WTC11 (cell line): ENCODE measurements at regions not wholly inside any gene's neighbourhood (a gene's known extent, or its start where the extent isn't known, plus 50 kb on each side); places are given as distances from the start of the nearest gene placed in this dataset.
"Not testable (repeated sequence)": the region's sequence is repeated elsewhere in the genome, so short reads cannot be mapped to it uniquely, and the experiment has no call there.

Experiments used
- CREM ChIP-seq: sonication (generic); formaldehyde crosslinking; IDR thresholded peaks from 2 replicates; pipeline ENCODE4 v1.8.1; 2022; ENCODE audit warnings: mild to moderate bottlenecking, missing genetic modification reagents, moderate library complexity
- FOXP1 ChIP-seq: sonication (generic); formaldehyde crosslinking; IDR thresholded peaks from 2 replicates; pipeline ENCODE4 v1.8.0; 2022; ENCODE audit warnings: missing genetic modification reagents, mild to moderate bottlenecking, moderate library complexity, borderline replicate concordance
- NR3C1 ChIP-seq: sonication (generic); formaldehyde crosslinking; conservative IDR thresholded peaks from 2 replicates; pipeline ENCODE4 v1.8.1; 2023; ENCODE audit warnings: low read depth, mild to moderate bottlenecking, missing genetic modification reagents
- SMAD3 ChIP-seq: sonication (generic); formaldehyde crosslinking; IDR thresholded peaks from 2 replicates; pipeline ENCODE4 v1.8.0; 2022; ENCODE audit warnings: missing genetic modification reagents, mild to moderate bottlenecking, borderline replicate concordance
- SP1 ChIP-seq: sonication (generic); formaldehyde crosslinking; conservative IDR thresholded peaks from 2 replicates; pipeline ENCODE4 v1.8.1; 2022; ENCODE audit warnings: missing genetic modification reagents
- TF ChIP-seq, protein P1 (sequence below): fragments of 200-600 bp; IDR thresholded peaks from 2 replicates; pipeline ENCODE4 v1.8.0; 2022; ENCODE audit warnings: antibody characterized with exemption
- TF ChIP-seq, protein P2 (sequence below): sonication (generic); formaldehyde crosslinking; IDR thresholded peaks from 2 replicates; pipeline ENCODE4 v1.8.0; 2022; ENCODE audit warnings: mild to moderate bottlenecking, missing genetic modification reagents
- TF ChIP-seq, protein P3 (sequence below): sonication (generic); formaldehyde crosslinking; IDR thresholded peaks from 2 replicates; pipeline ENCODE4 v1.8.0; 2023; ENCODE audit warnings: mild to moderate bottlenecking, missing genetic modification reagents
- TF ChIP-seq, protein P4 (sequence below): sonication (generic); formaldehyde crosslinking; IDR thresholded peaks from 2 replicates; pipeline ENCODE4 v1.8.0; 2022; ENCODE audit warnings: mild to moderate bottlenecking, missing genetic modification reagents
- TF ChIP-seq, protein P5 (sequence below): fragments of 250-450 bp; sonication (Bioruptor Pico); conservative IDR thresholded peaks from 2 replicates; pipeline ENCODE4 v1.9.0; 2021; ENCODE audit warnings: mild to moderate bottlenecking
- TF ChIP-seq, protein P6 (sequence below): fragments of 250-450 bp; sonication (Bioruptor Pico); IDR thresholded peaks from 2 replicates; pipeline ENCODE4 v1.9.0; 2021; ENCODE audit warnings: mild to moderate bottlenecking
- TF ChIP-seq, protein P7 (sequence below): sonication (generic); formaldehyde crosslinking; IDR thresholded peaks from 2 replicates; pipeline ENCODE4 v1.8.0; 2023; ENCODE audit warnings: missing genetic modification reagents
- TF ChIP-seq, protein P8 (sequence below): sonication (generic); formaldehyde crosslinking; IDR thresholded peaks from 2 replicates; pipeline ENCODE4 v1.8.1; 2023; ENCODE audit warnings: mild to moderate bottlenecking, missing genetic modification reagents, moderate library complexity
- TF ChIP-seq, protein P9 (sequence below): sonication (generic); formaldehyde crosslinking; IDR thresholded peaks from 2 replicates; pipeline ENCODE4 v1.8.1; 2023; ENCODE audit warnings: mild to moderate bottlenecking, moderate library complexity, missing genetic modification reagents

DNA sequence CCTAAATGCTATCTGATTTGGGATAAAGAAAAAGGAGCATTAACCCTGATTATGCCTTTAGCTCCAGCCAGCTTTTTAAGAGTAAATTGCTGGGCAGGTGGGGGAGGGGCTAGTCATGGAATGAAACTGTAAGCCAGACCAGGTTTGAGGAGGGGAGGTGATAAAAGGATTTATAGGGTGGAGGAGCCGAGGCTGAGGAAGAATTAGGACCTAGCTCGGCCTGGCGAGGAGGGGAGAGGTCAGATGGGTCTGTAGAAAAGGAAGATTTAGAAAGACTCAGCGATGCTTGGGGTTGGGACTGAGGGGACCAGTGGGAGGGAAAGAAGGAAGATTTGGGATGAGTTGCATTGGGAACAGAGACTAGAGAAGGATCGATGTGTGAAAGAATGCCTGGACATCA is 583.8 kb upstream of the MDGA2 start:
- not testable (repeated sequence) for TF ChIP-seq NR3C1, SMAD3, CREM, SP1, FOXP1 (CRISPR knock-in tag)
- TF ChIP-seq, protein P1, sequence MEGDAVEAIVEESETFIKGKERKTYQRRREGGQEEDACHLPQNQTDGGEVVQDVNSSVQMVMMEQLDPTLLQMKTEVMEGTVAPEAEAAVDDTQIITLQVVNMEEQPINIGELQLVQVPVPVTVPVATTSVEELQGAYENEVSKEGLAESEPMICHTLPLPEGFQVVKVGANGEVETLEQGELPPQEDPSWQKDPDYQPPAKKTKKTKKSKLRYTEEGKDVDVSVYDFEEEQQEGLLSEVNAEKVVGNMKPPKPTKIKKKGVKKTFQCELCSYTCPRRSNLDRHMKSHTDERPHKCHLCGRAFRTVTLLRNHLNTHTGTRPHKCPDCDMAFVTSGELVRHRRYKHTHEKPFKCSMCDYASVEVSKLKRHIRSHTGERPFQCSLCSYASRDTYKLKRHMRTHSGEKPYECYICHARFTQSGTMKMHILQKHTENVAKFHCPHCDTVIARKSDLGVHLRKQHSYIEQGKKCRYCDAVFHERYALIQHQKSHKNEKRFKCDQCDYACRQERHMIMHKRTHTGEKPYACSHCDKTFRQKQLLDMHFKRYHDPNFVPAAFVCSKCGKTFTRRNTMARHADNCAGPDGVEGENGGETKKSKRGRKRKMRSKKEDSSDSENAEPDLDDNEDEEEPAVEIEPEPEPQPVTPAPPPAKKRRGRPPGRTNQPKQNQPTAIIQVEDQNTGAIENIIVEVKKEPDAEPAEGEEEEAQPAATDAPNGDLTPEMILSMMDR: not testable (repeated sequence)
- TF ChIP-seq, protein P2, sequence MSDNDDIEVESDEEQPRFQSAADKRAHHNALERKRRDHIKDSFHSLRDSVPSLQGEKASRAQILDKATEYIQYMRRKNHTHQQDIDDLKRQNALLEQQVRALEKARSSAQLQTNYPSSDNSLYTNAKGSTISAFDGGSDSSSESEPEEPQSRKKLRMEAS (CRISPR knock-in tag): not testable (repeated sequence)
- TF ChIP-seq, protein P3, sequence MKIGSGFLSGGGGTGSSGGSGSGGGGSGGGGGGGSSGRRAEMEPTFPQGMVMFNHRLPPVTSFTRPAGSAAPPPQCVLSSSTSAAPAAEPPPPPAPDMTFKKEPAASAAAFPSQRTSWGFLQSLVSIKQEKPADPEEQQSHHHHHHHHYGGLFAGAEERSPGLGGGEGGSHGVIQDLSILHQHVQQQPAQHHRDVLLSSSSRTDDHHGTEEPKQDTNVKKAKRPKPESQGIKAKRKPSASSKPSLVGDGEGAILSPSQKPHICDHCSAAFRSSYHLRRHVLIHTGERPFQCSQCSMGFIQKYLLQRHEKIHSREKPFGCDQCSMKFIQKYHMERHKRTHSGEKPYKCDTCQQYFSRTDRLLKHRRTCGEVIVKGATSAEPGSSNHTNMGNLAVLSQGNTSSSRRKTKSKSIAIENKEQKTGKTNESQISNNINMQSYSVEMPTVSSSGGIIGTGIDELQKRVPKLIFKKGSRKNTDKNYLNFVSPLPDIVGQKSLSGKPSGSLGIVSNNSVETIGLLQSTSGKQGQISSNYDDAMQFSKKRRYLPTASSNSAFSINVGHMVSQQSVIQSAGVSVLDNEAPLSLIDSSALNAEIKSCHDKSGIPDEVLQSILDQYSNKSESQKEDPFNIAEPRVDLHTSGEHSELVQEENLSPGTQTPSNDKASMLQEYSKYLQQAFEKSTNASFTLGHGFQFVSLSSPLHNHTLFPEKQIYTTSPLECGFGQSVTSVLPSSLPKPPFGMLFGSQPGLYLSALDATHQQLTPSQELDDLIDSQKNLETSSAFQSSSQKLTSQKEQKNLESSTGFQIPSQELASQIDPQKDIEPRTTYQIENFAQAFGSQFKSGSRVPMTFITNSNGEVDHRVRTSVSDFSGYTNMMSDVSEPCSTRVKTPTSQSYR (CRISPR knock-in tag): not testable (repeated sequence)
- TF ChIP-seq, protein P4, sequence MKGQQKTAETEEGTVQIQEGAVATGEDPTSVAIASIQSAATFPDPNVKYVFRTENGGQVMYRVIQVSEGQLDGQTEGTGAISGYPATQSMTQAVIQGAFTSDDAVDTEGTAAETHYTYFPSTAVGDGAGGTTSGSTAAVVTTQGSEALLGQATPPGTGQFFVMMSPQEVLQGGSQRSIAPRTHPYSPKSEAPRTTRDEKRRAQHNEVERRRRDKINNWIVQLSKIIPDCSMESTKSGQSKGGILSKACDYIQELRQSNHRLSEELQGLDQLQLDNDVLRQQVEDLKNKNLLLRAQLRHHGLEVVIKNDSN (CRISPR knock-in tag): not testable (repeated sequence)
- TF ChIP-seq, protein P5, sequence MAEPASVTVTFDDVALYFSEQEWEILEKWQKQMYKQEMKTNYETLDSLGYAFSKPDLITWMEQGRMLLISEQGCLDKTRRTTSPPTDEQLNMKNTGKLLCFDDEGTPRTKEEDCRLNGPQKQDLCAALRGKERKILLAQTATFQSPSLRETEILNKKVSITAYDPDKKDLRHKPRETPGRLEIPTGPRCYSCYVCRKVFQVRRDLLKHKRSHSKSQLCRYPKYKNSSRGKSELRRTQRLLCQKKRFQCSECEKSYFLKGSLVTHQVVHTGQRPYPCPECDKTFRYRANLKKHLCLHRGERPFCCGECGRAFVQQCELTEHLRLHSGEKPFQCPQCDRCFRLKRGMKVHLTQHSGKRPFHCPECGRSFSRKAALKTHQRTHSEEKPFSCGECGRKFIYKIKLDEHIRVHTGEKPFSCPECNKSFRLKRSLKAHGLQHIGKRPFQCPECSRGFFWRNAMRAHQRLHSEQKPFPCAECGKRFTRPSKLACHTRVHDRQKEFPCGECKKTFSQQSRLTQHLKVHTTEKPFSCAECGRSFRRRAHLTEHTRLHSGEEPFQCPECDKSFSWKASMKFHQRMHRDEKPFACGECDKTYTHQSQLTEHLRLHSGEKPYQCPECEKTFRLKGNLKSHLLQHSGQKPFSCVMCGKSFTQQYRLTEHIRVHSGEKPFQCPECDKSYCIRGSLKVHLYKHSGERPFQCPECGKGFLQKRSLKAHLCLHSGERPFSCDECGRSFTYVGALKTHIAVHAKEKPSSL (CRISPR knock-in tag): not testable (repeated sequence)
- TF ChIP-seq, protein P6, sequence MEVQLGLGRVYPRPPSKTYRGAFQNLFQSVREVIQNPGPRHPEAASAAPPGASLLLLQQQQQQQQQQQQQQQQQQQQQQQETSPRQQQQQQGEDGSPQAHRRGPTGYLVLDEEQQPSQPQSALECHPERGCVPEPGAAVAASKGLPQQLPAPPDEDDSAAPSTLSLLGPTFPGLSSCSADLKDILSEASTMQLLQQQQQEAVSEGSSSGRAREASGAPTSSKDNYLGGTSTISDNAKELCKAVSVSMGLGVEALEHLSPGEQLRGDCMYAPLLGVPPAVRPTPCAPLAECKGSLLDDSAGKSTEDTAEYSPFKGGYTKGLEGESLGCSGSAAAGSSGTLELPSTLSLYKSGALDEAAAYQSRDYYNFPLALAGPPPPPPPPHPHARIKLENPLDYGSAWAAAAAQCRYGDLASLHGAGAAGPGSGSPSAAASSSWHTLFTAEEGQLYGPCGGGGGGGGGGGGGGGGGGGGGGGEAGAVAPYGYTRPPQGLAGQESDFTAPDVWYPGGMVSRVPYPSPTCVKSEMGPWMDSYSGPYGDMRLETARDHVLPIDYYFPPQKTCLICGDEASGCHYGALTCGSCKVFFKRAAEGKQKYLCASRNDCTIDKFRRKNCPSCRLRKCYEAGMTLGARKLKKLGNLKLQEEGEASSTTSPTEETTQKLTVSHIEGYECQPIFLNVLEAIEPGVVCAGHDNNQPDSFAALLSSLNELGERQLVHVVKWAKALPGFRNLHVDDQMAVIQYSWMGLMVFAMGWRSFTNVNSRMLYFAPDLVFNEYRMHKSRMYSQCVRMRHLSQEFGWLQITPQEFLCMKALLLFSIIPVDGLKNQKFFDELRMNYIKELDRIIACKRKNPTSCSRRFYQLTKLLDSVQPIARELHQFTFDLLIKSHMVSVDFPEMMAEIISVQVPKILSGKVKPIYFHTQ (CRISPR knock-in tag): 0 out of 2 replicates have a peak, but pooled peaks have one; percentile 53
- TF ChIP-seq, protein P7, sequence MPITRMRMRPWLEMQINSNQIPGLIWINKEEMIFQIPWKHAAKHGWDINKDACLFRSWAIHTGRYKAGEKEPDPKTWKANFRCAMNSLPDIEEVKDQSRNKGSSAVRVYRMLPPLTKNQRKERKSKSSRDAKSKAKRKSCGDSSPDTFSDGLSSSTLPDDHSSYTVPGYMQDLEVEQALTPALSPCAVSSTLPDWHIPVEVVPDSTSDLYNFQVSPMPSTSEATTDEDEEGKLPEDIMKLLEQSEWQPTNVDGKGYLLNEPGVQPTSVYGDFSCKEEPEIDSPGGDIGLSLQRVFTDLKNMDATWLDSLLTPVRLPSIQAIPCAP (CRISPR knock-in tag): not testable (repeated sequence)
- TF ChIP-seq, protein P8, sequence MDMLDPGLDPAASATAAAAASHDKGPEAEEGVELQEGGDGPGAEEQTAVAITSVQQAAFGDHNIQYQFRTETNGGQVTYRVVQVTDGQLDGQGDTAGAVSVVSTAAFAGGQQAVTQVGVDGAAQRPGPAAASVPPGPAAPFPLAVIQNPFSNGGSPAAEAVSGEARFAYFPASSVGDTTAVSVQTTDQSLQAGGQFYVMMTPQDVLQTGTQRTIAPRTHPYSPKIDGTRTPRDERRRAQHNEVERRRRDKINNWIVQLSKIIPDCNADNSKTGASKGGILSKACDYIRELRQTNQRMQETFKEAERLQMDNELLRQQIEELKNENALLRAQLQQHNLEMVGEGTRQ (CRISPR knock-in tag): not testable (repeated sequence)
- TF ChIP-seq, protein P9, sequence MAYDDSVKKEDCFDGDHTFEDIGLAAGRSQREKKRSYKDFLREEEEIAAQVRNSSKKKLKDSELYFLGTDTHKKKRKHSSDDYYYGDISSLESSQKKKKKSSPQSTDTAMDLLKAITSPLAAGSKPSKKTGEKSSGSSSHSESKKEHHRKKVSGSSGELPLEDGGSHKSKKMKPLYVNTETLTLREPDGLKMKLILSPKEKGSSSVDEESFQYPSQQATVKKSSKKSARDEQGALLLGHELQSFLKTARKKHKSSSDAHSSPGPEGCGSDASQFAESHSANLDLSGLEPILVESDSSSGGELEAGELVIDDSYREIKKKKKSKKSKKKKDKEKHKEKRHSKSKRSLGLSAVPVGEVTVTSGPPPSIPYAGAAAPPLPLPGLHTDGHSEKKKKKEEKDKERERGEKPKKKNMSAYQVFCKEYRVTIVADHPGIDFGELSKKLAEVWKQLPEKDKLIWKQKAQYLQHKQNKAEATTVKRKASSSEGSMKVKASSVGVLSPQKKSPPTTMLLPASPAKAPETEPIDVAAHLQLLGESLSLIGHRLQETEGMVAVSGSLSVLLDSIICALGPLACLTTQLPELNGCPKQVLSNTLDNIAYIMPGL: not testable (repeated sequence)
